BE2C (cell line): ENCODE measurements at regions not wholly inside any gene's neighbourhood (a gene's known extent, or its start where the extent isn't known, plus 50 kb on each side); places are given as distances from the start of the nearest gene placed in this dataset.

Source experiments
- DNase-seq: peaks from one replicate; pipeline ENCODE4 v3.0.0-alpha.2; 2020
- H3K27me3 ChIP-seq: fragments of 250-450 bp; sonication (Bioruptor Pico); 2 replicates; pipeline ENCODE4 v1.5.1; 2020; ENCODE audit warnings: mild to moderate bottlenecking
- H3K36me3 ChIP-seq: fragments of 250-450 bp; sonication (Bioruptor Pico); 2 replicates; pipeline ENCODE4 v1.5.1; 2020; ENCODE audit warnings: mild to moderate bottlenecking
- H3K4me1 ChIP-seq: fragments of 250-450 bp; sonication (Bioruptor Pico); 2 replicates; pipeline ENCODE4 v1.5.1; 2020
- H3K4me3 ChIP-seq: 2 replicates; pipeline ENCODE4 v1.5.1; 2011; ENCODE audit warnings: low read depth, low read length
- H3K9me3 ChIP-seq: fragments of 250-450 bp; sonication (Bioruptor Pico); 2 replicates; pipeline ENCODE4 v1.5.1; 2020
- TF ChIP-seq, protein P1 (sequence below): IDR thresholded peaks from 2 replicates; pipeline ENCODE4 v1.5.1; 2012; ENCODE audit warnings: mild to moderate bottlenecking, low read depth, low read length

DNA sequence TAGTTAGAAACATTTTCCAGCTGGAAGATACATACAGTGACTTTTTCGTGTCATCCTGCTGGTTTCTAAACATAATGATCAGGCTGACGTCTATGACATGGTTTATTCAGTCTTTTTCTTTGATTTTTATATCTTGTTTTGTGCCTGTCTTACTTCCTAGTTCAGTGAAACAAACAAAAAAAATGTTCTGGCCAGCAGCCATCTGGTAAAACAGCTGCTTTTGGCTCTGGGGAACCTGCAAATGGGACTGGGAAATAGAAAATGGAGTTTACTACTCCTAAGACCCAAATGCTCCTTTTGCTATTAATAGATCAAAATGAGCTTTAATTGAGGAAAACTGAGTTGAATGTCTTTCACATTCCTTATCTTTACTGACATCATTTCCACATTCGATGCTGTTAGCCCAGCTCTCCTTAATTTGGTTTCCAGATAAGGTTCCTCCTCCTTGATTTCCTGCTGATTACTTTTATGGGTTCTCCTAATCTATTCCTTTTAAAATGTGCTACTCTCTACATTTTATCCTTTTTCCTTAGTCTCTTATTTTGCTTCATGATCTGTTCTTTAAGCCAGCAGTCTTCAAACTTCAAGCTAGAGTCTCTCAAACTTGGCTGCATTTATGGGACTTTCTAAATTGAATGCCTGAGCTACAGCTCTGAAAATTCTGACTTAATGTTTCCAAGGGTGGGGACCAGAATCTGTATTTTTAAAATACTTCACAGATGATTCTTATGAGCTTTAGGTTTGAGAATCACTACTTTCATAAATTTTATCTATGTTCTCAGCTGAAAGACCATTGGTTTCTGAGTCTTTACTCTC, 499.5 kb downstream of the ANKRD50 start:
- no peaks in the 10 kb centered on the region for H3K27me3 ChIP-seq
- no peaks in the 10 kb centered on the region for H3K36me3 ChIP-seq
- H3K4me1 ChIP-seq, result no peaks in the 10 kb centered on the region
- no peak overlapping the region for H3K4me3 ChIP-seq
- no peaks in the 10 kb centered on the region for H3K9me3 ChIP-seq
- TF ChIP-seq, protein P1, sequence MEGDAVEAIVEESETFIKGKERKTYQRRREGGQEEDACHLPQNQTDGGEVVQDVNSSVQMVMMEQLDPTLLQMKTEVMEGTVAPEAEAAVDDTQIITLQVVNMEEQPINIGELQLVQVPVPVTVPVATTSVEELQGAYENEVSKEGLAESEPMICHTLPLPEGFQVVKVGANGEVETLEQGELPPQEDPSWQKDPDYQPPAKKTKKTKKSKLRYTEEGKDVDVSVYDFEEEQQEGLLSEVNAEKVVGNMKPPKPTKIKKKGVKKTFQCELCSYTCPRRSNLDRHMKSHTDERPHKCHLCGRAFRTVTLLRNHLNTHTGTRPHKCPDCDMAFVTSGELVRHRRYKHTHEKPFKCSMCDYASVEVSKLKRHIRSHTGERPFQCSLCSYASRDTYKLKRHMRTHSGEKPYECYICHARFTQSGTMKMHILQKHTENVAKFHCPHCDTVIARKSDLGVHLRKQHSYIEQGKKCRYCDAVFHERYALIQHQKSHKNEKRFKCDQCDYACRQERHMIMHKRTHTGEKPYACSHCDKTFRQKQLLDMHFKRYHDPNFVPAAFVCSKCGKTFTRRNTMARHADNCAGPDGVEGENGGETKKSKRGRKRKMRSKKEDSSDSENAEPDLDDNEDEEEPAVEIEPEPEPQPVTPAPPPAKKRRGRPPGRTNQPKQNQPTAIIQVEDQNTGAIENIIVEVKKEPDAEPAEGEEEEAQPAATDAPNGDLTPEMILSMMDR, result no peak
- no peak for DNase-seq

DNA sequence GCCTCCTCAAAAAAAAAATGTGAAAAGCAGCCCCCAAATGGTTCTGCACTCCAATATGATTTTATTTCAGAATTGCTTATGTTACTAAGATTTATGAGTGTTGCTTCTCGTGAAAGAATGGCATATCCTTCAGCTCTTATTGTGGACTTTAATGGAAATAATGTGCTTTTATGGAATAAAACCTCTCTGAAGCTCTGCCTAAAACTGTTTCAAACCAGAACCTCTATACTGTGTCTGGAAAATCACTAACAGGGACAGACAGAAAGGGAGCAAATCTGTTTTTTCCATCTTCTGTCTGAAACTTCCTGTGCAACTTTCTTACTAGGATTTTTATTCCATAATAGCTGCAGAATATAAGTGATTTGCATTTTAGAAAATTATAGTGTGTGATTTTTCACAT, 493.1 kb downstream of the ANKRD50 start:
- TF ChIP-seq, protein P1, result no peak
- H3K27me3 ChIP-seq, result no peaks in the 10 kb centered on the region
- H3K9me3 ChIP-seq, result no peaks in the 10 kb centered on the region
- no peak overlapping the region for H3K4me3 ChIP-seq
- DNase-seq, result no peak
- H3K4me1 ChIP-seq, result no peaks in the 10 kb centered on the region
- H3K36me3 ChIP-seq, result no peaks in the 10 kb centered on the region

DNA sequence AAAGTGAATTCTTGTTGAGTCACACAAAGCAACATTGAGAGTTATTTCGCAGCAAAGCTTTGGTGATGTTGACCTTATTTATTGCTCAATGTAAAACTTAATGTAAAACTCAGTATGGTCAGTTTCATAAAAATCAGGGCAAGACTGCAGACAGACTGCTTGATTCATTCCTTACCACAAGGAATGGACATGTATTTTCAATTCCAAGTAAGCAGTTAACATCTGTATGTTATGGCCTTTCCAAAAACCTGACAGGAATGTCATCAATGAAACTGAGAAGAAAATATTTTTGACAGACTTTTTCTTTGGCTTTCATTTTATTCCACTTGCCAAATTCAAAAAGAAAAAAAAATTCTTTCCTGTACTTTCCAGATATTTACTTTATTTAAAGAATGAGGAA, 488.3 kb downstream of the ANKRD50 start:
- Histone ChIP-seq H3K4me3 (no peak overlapping the region), H3K4me1 (no peaks in the 10 kb centered on the region), H3K9me3 (no peaks in the 10 kb centered on the region), H3K27me3 (no peaks in the 10 kb centered on the region), H3K36me3 (no peaks in the 10 kb centered on the region)
- DNase-seq, result no peak
- TF ChIP-seq, protein P1, result no peak

DNA sequence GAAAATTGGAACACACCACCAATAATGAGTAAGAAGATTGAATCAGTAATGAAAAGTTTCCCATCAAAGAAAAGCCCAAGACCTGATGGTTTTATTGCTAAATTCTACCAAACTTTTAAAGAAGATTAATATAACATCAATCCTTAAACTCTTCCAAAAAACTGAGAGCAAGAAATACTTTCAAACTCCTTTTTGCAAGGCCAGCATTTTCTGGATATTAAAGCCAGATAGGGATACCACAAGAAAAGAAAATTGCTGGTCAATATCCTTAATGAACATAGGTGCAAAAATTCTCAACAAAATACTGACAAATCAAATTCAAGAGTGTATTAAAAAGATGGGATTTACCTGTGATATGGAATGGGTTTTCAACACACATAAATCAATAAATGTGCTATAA, 484.6 kb downstream of the ANKRD50 start:
- TF ChIP-seq, protein P1, result no peak
- DNase-seq, result no peak
- Histone ChIP-seq H3K4me3 (no peak overlapping the region), H3K9me3 (no peaks in the 10 kb centered on the region), H3K27me3 (no peaks in the 10 kb centered on the region), H3K4me1 (no peaks in the 10 kb centered on the region), H3K36me3 (no peaks in the 10 kb centered on the region)

DNA sequence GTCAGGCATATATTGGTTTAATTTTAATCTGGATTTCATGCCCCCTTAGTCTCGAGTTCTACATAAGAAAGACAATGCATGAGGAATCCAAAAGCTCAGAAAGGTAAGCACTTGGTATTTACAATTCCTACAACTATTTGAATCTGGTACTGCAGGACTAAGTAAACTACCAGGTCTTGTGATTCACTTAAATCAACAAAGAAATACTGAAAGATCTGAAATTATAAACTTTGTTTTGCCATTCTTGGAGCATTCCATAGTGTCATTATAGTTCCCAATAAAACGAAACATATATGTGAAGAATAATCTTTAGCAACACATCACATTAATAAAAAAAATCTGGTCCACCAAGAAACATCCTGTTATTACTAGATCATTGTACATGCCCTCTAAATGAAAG, 482.3 kb downstream of the ANKRD50 start:
- Histone ChIP-seq H3K36me3 (no peaks in the 10 kb centered on the region), H3K27me3 (no peaks in the 10 kb centered on the region), H3K9me3 (no peaks in the 10 kb centered on the region), H3K4me3 (no peak overlapping the region), H3K4me1 (no peaks in the 10 kb centered on the region)
- DNase-seq, result no peak
- TF ChIP-seq, protein P1, result no peak

DNA sequence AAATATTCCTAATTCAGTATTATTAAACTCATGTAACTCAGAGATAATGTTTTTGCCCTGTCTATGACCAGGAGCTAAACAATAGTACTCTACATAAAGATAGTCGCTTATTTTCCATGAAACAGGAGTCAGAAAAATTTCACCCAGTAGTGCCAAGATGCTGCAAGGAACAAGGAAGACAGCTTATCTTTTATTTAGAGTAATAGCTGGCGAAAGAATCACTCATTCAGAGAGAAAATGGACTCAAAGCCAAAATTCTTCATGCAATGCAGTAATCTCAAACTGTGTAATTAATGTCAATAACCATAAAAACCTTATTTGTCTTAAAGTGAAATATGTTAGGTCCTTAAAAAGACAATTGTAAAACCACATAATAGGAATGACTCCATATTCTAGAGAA, 477.8 kb downstream of the ANKRD50 start:
- no peaks in the 10 kb centered on the region for H3K4me1 ChIP-seq
- no peaks in the 10 kb centered on the region for H3K9me3 ChIP-seq
- no peaks in the 10 kb centered on the region for H3K27me3 ChIP-seq
- no peak overlapping the region for H3K4me3 ChIP-seq
- TF ChIP-seq, protein P1, result no peak
- H3K36me3 ChIP-seq, result no peaks in the 10 kb centered on the region
- no peak for DNase-seq
